ENCODE measurements at regions not wholly inside any gene's neighbourhood (a gene's known extent, or its start where the extent isn't known, plus 50 kb on each side); places are given as distances from the start of the nearest gene placed in this dataset.

- no peak for DNase-seq (ENCODE audit: low spot score)
Observed at GRCh38 chr2:82735336-82735735, 1723.7 kb downstream of the SUCLG1 start.

GRCh38 chr2:82731824-82732223 is 1727.3 kb downstream of the SUCLG1 start:
- TF ChIP-seq, protein P1, sequence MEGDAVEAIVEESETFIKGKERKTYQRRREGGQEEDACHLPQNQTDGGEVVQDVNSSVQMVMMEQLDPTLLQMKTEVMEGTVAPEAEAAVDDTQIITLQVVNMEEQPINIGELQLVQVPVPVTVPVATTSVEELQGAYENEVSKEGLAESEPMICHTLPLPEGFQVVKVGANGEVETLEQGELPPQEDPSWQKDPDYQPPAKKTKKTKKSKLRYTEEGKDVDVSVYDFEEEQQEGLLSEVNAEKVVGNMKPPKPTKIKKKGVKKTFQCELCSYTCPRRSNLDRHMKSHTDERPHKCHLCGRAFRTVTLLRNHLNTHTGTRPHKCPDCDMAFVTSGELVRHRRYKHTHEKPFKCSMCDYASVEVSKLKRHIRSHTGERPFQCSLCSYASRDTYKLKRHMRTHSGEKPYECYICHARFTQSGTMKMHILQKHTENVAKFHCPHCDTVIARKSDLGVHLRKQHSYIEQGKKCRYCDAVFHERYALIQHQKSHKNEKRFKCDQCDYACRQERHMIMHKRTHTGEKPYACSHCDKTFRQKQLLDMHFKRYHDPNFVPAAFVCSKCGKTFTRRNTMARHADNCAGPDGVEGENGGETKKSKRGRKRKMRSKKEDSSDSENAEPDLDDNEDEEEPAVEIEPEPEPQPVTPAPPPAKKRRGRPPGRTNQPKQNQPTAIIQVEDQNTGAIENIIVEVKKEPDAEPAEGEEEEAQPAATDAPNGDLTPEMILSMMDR (IDR thresholded peaks at IDR 0.05; ENCODE audit: extremely low read depth, missing control alignments): no peak
- no peak for DNase-seq (ENCODE audit: low spot score)

More at GRCh38 chr2:82735336-82735735, 1723.7 kb downstream of the SUCLG1 start:
- TF ChIP-seq, protein P1 (IDR thresholded peaks at IDR 0.05; ENCODE audit: extremely low read depth, missing control alignments): no peak

DNA sequence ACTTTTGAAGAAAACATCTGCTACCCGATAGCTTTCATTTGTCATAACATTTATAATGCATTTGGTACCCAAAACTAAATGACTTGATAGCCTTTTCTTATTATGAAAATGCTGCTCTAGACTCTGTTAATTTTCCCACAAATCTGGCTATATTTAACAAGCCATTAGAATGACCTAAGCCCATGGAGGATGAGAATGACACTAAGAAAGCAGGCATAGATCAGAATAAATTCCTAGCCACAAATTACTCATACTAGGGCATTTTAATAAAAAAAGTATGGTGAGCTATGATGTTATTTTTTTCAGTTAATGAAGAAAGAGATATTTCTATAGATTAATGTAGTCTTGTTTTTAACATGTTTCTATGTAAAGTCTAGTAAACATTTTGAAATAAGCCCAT is 1728.3 kb downstream of the SUCLG1 start:
- TF ChIP-seq, protein P1 (IDR thresholded peaks at IDR 0.05; ENCODE audit: extremely low read depth, missing control alignments): no peak

DNA sequence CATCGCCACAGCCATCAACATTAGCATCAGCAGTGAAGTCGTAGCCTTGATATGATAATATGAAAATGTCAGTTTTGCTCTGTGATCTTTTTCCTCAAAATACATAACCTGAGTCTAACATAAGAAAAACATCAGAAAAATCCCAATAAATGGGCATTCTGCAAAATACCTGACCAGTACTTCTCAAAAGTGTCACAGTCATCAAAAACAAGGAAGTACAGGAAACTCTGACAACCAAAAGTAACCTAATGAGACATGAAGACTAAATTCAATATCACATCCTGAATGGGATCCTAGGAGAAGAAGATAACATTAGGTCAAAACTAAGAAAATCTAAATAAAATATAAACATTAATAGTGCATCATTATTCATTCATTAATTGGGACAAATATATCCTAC is 1731.0 kb downstream of the SUCLG1 start:
- TF ChIP-seq, protein P1 (IDR thresholded peaks at IDR 0.05; ENCODE audit: extremely low read depth, missing control alignments): no peak
- DNase-seq (ENCODE audit: low spot score): no peak

More for the DNA sequence above, 1728.3 kb downstream of the SUCLG1 start:
- no peak for DNase-seq (ENCODE audit: low spot score)

DNA sequence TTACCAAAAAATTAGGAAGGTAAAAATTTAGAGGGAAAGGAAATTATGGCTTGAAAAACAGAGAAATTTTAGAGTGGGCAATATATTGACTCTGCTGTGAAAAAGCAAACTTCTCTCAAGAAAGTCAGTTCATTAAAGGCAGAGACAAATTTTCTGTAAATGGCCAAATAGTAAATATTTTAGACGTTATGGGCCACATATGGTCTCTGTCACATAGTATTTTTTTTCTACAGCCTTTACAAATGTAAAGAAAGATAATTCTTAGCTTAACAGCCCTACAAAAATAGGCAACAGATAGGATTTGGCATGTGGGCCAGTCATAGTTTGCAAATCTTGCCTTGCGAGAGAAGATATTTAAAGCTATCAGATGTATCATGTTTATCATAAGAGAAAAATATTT is 1750.4 kb downstream of the SUCLG1 start:
- DNase-seq (ENCODE audit: low spot score): no peak
- TF ChIP-seq, protein P1 (IDR thresholded peaks at IDR 0.05; ENCODE audit: extremely low read depth, missing control alignments): no peak

DNA sequence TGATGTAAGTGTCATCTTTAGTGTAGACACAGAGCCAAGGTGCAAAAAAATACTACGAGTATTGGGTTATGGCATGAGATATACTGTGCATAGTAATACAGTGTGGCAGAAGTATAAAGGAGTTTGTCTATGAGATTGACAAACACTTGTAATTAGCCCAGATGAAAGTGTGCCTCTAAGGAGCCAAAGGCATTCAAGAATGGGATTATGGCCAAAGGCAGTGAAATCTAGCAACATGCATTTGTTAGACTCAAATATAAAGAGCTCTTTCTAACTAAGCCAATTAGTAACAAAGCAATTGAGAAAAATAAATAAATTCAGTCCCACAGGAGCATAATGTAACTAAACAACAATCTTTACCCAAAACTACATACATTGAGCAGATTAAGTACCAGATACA is 1761.8 kb downstream of the SUCLG1 start:
- TF ChIP-seq, protein P1 (IDR thresholded peaks at IDR 0.05; ENCODE audit: extremely low read depth, missing control alignments): no peak
- no peak for DNase-seq (ENCODE audit: low spot score)

- TF ChIP-seq, protein P1 (IDR thresholded peaks at IDR 0.05; ENCODE audit: extremely low read depth, missing control alignments): no peak
- no peak for DNase-seq (ENCODE audit: low spot score)
Observed at GRCh38 chr2:82694431-82694830, 1764.6 kb downstream of the SUCLG1 start.

Data from GM20000 (cell line).